ENCODE measurements at regions not wholly inside any gene's neighbourhood (a gene's known extent, or its start where the extent isn't known, plus 50 kb on each side); places are given as distances from the start of the nearest gene placed in this dataset.
"Not testable (repeated sequence)": the region's sequence is repeated elsewhere in the genome, so short reads cannot be mapped to it uniquely, and the experiment has no call there.

DNA sequence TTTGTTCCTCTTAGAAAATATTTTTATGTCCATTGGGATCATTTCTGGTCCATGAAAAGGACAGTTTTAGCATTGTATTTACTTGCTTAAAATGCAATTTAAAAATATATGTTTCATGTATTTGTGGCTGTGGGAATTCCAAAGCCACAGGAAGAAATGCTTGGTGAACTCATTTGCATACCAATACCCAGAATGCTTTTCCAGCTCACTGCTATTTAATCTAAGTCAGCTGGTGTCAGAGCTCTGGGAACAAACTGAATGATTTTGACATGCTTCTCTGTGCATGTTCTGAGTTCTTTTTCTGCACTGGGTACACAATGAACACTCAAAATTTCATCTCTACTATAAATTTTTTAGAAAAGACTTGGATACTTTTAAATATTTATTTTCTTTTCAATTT lies 482.8 kb upstream of the ARRDC3 start:
- DNase-seq: no peak

DNA sequence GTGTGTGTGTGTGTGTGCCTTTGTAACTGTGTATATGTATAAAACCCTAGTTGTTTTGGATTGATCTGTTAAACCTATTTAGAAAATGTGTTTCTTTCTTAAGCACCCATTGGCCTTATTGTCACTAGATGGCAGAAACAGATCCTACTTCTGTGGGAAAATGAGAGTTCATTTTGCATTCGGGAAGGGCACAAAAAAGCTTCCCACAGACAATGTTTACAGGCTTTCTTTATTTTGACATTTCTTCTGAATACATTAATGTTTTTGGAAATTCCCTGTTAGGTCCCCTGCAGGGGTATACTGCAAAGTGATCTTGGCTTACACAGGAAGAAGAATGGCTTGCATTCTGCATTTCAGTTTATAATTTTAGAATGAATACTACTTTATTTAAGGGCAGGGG lies 481.8 kb upstream of the ARRDC3 start:
- DNase-seq: no peak

DNA sequence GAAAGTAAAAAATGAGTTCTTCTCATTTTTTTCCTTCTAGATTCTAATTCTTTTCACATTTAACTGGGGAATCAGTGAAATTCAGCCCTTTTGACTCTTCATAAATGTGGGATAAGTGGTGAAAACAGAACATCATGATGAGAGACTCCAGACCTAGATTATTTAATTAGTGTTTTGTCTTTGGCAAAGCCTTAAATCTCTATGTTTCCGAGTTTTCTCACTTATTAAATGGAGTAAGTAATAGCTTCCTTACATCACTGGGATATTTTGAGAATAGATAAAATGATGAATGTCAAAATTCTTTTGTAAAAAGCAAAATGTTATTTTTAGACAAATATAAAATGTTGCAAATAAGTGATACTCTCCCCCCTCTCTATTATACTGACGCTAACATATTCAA lies 468.6 kb upstream of the ARRDC3 start:
- no peak for DNase-seq

DNA sequence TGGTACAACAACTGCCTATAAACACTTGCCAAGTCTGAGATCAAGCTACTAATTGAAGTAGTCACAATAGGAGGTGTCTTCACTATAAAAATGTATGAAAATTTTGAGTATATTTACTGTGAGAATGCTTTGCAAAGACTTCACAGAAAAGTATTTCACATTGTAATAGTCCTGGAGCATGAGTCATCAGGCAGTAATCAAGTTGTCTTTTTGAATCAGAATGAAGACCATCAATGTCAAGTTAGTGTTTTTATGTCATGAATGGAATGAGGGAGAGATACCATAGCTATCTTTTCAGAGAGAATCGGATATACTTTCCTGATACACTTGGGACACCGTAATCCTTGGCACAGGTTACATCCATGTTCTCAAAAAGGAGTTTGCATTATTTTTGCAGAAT lies 466.9 kb upstream of the ARRDC3 start:
- DNase-seq: no peak

DNA sequence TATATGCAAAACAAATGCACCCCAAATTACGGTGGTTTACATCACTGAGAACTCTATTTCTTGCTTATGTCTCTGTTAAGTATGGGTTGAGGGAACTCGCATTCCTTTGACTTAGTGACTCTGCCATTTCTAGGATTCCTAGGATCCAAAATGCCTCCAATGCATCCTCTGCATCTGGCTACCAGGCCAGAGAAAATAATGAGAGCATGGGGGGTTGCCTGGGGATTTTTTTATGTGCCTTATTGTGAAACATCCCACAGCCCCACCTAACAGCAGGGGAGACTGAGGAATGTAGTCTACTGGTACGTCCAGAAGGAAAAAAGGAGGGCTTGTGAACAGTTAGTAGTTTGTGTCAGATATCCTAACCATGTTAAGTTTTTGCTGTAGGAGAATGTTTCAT lies 466.0 kb upstream of the ARRDC3 start:
- no peak for DNase-seq

DNA sequence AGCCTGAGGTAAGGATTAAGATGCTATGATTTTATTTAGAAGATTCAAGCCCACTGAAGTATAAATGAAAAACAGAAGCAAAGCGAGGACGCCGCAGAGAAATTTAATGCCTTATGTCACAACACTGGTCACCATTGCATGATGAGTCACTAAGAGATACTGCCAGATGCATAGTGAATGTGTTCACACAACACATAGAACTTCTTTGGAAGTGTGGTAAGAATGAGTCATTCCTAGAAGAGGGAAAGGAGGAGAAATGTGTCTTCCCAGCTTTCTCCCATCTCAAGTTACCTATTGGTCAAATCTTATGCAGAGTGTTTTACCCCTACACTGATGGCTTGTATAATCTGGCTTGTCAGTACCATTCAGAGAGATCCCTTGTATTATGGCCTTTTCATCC lies 465.3 kb upstream of the ARRDC3 start:
- no peak for DNase-seq

DNA sequence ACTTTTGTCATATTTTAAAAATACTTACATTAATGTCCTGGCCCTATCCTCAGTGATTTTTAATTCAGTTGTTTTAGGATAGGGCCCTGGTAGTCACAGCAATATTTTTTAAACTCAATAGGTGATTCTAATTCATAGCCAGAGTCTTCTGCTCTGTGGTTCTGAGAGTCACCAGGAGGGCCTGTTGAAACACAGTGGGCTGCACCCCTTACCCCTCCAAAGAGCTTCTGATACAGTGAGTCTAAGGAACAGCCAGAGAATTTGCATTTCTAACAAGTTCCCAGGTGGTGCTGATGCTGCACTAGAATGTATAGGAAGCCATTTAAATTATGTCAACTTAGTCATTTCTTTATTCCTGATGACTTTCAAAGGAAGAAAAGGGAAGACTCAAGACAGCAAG lies 458.3 kb upstream of the ARRDC3 start:
- no peak for DNase-seq

DNA sequence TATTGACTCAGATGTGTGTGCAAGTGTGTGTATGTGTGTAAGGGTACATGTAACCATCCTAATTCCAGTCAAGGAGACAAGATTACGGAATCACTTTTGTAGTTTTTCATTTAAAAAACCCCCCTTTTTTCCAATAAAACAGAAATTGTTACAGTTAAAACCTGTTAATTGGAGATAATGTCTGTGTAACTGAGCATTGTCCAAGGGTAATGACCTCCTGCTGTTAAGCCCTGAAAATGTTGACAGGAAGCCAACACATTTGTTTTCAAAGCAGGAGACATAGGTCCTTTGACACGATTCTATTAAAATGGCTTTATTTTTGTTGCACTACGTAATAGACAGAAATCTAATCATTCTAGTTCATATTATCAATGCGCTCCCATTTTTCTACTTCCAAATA lies 457.3 kb upstream of the ARRDC3 start:
- DNase-seq: peak in 1 of 2 experiments; percentile 35

DNA sequence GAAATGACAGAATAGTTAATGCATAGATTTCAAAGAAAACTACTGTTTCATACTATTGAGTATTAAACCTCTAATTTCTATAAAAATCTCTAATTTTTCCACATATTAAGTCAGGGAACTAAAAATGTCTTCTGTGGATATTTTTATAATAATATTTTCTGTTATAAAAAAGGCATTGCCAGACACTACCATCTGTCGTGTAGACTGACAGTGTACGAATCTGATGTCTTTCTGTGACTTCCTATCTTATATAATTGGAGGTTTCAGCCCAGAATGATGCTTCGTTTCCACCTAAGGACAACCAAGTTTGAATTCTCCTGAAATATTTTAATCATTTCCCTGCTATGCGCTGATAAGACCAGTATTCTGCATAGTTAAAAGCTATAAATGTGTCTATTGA lies 456.6 kb upstream of the ARRDC3 start:
- no peak for DNase-seq

DNA sequence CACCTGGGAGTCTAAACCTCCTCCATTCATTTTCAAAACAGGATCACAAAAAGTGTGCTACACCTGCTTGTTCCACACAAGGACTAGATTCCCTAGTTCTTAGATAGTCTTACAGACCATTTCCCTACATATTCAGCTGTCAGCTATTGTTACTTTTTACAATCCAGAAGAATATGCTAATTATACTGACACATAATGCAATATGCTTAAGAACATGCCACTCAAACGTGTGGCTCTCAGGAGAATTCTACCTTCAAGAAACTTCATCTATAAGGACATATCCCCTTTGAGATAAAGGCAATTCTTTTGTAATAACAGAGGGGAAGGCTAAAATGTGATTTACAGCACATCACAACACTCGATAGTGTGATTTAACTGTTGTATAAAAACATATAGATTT lies 456.1 kb upstream of the ARRDC3 start:
- no peak for DNase-seq

DNA sequence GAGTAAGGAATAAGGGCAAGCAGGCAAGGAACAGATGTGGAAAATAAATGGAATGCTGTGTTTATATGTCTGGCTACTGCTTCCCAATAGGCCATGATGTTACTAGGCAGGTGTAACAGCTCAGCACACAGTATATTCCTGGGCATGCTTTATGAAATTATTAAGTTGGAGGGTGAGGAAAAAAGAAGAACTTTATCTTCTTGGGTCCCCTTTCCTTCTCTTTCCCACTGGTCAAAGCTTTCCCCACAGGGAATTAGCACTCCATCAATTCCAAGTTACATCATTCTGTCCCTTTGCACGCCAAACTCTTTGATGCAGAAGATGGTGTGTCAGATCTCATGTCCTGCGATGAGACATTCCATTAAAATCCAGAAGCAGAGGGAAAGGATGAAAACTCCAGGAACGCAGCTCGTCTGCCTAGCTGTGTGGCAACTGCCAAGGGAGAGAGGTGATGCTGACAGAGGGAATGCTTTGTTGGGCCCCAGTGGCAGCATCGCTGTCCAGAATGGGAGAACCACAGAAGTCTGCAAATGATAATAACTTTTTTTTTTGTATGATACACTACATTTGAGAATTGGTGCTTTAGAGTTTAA lies 447.3 kb upstream of the ARRDC3 start:
- DNase-seq: no peak

DNA sequence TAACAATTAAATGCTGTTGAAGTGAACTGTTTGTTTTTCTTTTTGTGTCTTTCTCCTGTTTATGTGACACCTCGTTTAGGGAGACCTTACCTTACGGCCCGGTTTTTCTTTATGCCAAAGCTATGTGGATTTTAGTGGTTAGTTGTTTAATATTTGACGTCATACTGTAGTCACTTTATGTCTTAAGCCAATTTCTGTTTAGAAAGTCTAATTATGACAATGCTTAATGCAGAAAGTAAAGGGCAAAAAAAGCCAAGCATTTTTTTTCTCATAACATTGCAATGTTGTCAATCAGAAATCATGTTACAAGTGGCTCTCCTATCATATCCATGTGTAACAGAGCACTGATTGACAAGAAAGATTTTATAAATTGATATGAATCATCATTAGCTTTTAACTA lies 442.5 kb upstream of the ARRDC3 start:
- DNase-seq: no peak

DNA sequence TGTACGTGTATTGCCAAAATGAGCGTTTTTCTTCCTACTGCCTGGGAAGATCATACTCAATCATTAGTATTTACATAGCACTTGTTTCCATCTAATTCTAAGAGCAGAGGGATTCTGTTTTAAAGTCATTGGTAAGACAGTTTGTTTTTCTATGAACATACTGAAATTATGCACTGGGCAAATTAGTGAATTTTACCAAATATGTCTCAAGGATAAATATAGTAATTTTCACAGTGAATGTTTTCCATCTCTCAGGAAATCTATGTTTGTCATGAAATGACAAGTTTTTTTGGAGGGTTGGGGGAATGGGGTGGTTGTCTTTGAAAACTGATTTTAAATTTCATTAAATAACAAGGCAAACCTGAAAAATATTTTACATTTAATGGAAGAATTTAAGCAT lies 441.3 kb upstream of the ARRDC3 start:
- DNase-seq: no peak

DNA sequence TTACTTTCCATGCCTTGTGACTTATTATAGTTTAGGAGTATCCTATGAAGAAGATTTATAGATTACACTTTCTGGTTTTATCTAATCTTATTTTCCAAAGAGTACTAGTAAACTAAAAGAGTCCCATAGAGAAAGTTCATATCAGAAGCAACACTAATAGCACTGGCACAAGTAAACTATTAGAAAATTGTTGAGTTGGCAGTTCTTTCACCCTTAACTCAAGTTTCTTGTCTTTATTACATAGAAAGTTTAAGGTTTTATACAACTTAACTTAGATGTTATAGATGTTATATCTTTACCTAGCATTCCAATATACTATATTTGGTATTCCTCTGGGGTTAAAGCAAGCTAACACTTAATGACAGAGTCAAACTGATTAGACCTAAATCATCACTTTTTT lies 437.8 kb upstream of the ARRDC3 start:
- no peak for DNase-seq

DNA sequence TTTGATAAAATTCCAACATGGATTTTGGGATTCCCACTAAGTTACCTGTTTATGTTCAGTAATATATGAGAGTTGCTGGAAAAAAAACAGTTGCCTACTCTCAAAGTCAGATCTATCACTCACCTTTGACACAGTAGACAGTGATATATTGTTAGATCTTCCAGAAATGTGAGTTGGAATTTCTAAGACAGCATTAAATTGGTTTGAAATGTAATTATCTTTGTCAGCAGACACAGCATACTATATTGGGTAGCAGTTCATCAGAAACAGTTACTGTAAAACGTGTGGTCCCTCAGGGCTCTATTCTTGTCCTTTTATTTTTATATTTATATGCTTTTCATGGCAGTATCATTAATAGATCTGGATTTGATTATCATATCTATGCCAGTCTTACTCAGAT lies 433.6 kb upstream of the ARRDC3 start:
- DNase-seq: no peak

DNA sequence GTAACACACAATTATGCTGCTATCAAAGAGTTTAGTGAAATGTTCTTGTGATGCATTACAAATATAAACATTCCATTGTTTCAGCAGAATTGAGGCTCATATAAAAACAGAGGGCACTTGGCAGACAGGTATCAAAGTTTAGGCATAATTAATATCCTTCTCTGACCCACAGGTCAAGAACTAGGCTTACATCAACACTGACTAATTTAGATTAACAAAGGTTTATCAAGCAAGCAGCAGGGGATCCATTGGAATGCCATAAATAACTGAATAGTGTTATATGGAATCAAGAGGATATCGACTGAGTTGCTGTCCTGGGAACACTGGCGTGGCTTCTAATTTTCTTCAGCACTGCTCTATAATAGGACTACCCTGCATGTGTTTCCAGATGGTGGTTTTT lies 414.5 kb upstream of the ARRDC3 start:
- DNase-seq: no peak

DNA sequence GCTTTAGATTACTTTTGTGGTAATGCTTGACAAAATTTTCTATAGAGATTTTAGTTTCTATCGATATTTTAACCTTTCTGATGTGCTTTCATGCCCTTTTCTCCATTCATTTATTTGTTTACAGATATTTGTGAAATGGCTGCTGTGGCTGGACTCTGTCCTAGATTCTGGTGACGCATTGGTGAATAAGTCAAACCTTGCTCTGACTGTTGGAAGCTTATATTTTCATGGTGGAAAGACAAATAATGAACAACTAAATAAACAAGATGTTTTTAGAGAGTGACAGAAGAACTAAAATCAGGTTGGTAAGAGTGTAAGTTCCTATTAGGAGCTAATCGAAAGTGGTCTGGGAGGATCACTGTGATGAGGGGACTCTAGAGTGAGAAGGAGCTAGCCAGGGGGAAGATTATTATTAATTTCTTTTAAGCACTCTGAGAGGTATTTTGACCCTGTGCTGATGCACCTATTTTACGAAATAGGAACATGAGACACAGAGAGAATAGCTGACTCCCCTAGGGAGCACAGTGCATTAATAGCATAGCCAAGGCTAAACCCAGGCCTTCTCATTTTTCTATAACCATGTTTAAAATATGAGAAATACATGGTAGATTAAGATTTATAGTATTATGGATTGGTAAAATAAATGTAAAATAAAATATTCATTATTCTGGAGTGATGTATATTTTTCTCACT lies 411.9 kb upstream of the ARRDC3 start:
- no peak for DNase-seq

DNA sequence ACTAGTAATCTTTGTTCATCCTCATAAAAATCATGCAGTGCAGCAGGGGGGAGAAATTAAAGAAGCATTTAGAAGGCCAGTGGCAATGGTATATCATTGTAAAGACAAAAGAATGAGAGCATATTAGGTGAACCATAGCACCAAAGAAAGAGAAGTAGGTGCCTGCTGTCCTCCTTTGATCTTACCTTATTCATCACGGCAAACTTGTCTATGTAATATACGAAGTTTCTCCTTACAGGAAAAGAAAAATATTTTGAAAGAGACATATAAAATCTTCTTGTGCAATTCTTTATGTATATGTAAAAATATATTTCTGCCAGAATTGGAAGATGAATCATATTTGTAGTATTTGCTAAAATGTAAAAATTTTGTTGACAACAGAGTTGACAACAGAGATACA lies 411.3 kb upstream of the ARRDC3 start:
- DNase-seq: no peak

DNA sequence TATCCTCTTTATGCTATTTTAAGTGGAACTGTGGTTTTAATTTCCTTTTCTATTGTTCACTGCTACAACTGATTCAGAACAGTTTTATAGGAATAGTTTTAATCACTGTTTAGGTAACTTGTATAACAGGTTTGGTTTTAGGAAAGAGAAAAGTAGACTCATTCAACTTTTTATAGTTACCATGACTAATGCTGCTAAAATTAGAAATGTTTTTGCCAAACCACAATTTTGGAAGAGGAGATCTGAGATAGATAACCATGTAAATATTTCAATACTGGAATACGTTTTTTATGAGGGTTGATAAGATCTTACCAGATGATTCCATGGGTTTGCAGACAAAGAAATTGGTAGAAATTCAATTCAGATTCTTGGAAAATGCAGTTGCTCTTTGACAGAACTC lies 404.6 kb upstream of the ARRDC3 start:
- DNase-seq: no peak

DNA sequence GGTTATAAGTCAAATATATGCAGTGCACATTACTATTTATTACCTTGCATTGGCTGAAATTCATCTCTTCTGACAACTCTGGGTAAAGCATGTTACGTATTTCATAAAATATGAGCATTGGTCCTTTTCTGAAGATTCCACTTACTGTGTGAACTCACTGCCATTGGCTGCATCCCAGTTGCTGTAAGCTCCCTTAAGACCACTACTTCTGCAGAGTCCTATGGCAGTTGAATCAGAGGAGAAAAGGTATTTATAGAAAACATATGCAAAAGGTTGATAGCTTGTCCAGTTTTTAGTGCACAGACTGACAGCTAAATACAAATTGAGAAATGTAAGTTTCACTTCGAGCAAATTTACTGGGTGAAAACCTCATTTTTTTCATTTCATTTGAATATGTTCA lies 394.6 kb upstream of the ARRDC3 start:
- no peak for DNase-seq

DNA sequence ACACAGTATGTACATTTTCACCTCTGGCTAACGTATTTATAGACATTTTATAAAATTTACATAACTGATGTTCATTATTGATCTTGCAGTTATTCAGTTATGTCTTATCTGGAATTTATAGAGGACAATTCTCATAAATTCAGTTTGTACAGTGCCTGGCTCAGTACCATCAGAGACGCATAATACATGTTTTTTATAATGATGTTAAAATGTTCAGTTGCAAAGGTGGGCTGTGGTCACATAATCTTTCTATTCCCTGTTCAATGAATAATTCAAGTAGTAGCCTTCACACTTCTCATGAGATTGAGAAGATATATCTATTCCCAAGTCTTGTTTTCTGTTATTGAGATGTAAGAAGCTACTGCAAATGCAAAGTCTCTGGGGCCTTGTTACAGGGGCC lies 393.1 kb upstream of the ARRDC3 start:
- DNase-seq: no peak

DNA sequence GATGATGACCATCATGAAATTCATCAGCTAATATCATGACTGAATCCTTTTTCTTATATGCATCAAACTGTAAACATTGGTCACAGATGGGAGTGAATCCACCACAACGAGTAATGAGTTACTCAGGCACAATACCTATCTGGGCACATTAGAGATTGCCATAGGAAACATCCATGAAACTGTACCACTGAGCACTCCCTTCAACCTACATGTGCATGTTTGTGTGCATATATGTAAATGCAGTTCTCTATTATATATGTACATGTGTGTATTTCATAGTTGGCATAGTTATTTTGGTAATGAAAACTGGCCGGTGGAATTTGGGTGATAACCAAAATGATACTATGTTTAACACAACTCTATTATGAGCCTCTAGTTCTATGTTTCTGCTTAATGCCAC lies 387.3 kb upstream of the ARRDC3 start:
- no peak for DNase-seq

DNA sequence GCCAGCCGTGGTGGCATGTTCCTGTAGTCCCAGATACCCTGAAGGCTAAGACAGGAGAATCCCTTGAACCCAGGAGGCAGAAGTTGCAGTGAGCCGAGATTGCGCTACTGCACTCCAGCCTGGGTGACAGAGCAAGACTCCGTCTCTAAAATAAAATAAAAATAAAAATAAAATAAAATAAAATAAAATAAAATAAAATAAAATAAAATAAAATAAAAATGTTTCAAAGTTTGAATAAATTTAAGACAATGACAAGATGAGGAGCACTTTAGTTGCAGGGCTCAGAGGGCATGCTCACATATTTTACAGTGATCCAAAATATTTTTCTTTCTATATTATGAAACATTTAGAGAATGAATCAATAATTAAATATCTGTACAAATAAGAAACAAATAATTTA lies 374.3 kb upstream of the ARRDC3 start:
- not testable (repeated sequence) for DNase-seq

DNA sequence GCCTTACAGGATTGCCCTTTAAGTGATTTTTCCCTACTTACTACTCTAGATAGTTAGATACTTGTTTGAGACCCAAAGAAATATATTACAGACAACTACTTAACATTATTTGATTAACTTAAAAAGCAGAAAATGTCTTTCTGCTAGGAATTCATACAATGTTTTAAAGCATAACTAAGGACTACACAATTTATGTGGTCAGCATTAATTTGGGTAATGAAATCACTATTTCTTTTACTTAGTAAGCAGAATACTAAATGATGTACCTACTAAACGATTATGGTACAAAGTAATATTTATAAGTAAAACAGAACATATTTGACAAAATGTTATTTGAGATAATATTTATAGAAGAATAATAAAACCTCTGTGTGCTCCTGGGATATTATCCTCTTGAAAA lies 371.9 kb upstream of the ARRDC3 start:
- DNase-seq: no peak

DNA sequence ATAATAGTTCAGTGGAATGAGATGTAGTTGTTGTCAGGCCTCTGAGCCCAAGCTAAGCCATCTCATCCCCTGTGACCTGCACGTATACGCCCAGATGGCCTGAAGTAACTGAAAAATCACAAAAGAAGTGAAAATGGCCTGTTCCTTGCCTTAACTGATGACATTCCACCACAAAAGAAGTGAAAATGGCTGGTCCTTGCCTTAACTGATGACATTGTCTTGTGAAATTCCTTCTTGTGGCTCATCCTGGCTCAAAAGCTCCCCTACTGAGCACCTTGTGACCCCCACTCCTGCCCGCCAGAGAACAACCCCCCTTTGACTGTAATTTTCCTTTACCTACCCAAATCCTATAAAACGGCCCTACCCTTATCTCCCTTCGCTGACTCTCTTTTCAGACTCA lies 361.4 kb upstream of the ARRDC3 start:
- not testable (repeated sequence) for DNase-seq
